Breast epithelium (tissue), 3 donors: ENCODE measurements at regions not wholly inside any gene's neighbourhood (a gene's known extent, or its start where the extent isn't known, plus 50 kb on each side); places are given as distances from the start of the nearest gene placed in this dataset.

Experiments
- CTCF ChIP-seq, 3 donors: fragments of 450-650 bp; IDR thresholded peaks; one replicate each; pipeline ENCODE4 v1.5.1; 2016 to 2017; ENCODE audit warnings: antibody characterized with exemption in 3 of 3, mild to moderate bottlenecking in 3 of 3, moderate library complexity in 3 of 3
- POLR2A ChIP-seq: fragments of 450-650 bp; IDR thresholded peaks from one replicate; pipeline ENCODE4 v1.6.1; 2016; ENCODE audit warnings: antibody characterized with exemption, mild to moderate bottlenecking, moderate library complexity
- POLR2AphosphoS5 ChIP-seq, 3 donors: sonication (generic); formaldehyde crosslinking; IDR thresholded peaks; one replicate each; pipeline ENCODE4 v1.6.1; 2017; ENCODE audit warnings: antibody characterized with exemption in 3 of 3

- TF ChIP-seq CTCF (IDR thresholded peaks at IDR 0.05) = no peak
- TF ChIP-seq POLR2AphosphoS5 (IDR thresholded peaks at IDR 0.05) = no peak
- no peak for TF ChIP-seq POLR2A
Measured at GRCh38 chr3:72380193-72380592, 468.1 kb downstream of the SHQ1 start.
